ENCODE measurements at regions not wholly inside any gene's neighbourhood (a gene's known extent, or its start where the extent isn't known, plus 50 kb on each side); places are given as distances from the start of the nearest gene placed in this dataset.

GRCh38 chr3:5531039-5531438 is 343.5 kb downstream of the EDEM1 start:
- ChIA-PET CTCF (ENCODE audit: low intra/inter-chr PET ratio) (no interaction called here), POLR2A (interaction anchor here (0.6 kb wide), 1 partner anchor 28 kb away, joined by 3 read pairs; no protein-coding TSS in a partner anchor)
- H3K4me2 ChIP-seq (ENCODE audit: insufficient read depth, low read length): no peak overlapping the region
- TF ChIP-seq, protein P1, sequence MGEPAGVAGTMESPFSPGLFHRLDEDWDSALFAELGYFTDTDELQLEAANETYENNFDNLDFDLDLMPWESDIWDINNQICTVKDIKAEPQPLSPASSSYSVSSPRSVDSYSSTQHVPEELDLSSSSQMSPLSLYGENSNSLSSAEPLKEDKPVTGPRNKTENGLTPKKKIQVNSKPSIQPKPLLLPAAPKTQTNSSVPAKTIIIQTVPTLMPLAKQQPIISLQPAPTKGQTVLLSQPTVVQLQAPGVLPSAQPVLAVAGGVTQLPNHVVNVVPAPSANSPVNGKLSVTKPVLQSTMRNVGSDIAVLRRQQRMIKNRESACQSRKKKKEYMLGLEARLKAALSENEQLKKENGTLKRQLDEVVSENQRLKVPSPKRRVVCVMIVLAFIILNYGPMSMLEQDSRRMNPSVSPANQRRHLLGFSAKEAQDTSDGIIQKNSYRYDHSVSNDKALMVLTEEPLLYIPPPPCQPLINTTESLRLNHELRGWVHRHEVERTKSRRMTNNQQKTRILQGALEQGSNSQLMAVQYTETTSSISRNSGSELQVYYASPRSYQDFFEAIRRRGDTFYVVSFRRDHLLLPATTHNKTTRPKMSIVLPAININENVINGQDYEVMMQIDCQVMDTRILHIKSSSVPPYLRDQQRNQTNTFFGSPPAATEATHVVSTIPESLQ (CRISPR knock-in tag; IDR thresholded peaks at IDR 0.05): no peak
- no peak for TF ChIP-seq PTTG1 (tag; IDR thresholded peaks at IDR 0.05; ENCODE audit: low read depth)
- no peak for TF ChIP-seq BDP1 (IDR thresholded peaks at IDR 0.05; ENCODE audit: insufficient read depth, insufficient read length)
- no peak for TF ChIP-seq TRIM28 (IDR thresholded peaks at IDR 0.05)
- TF ChIP-seq ZNF217 (CRISPR knock-in tag; IDR thresholded peaks at IDR 0.05): no peak
- TF ChIP-seq ZBTB40 (IDR thresholded peaks at IDR 0.05): no peak
- no peak for TF ChIP-seq ZBTB40 (CRISPR knock-in tag; IDR thresholded peaks at IDR 0.05)
- H3K27me3 ChIP-seq (ENCODE audit: control insufficient read depth in 2 of 2, insufficient read depth in 2 of 2, low read length in 2 of 2): no peaks in the 10 kb centered on the region
- no peak for DNase-seq (ENCODE audit: extremely low read depth in 1 of 4, low spot score in 3 of 4)
- ATAC-seq: peak; percentile 69
- no peak overlapping the region for H3K4me3 ChIP-seq
- peaks cover 0 to 4% of the 10 kb centered on the region in 2 experiments; a peak in 1 of 5 replicates for H3K4me1 ChIP-seq (replicated peaks in 1 of 2; ENCODE audit: control insufficient read depth in 2 of 2, insufficient read depth in 2 of 2, low read length in 2 of 2)
- peak overlapping the region; percentile 30; the same call in 1 of the 2 replicates for H2AFZ ChIP-seq (ENCODE audit: low read depth, low read length)
- no peaks in the 10 kb centered on the region for H3K9me3 ChIP-seq (replicated peaks; ENCODE audit: control insufficient read depth, insufficient read depth, low read depth, low read length)
- no peak for FAIRE-seq
- no peak overlapping the region for H3K27ac ChIP-seq (ENCODE audit: extremely low read depth, low read depth, low read length)
- H3K9me1 ChIP-seq (ENCODE audit: control insufficient read depth, insufficient read depth, low read length): no peaks in the 10 kb centered on the region
- 59% methylated on average over 6 of the region's 6 CpGs for WGBS (ENCODE audit: insufficient coverage, low coverage, missing lambda C conversion rate)
- intact Hi-C loops (cut with micrococcal nuclease): no loop called here
- peak overlapping the region in 1 of 2 experiments; percentile 11; a peak in 1 of 4 replicates for H3K9ac ChIP-seq (ENCODE audit: insufficient read depth in 1 of 2, low read depth in 2 of 2, low read length in 2 of 2)
- in situ Hi-C loops (cut with MboI): no loop called here
- H3K79me2 ChIP-seq (ENCODE audit: control insufficient read depth, insufficient read depth, low read length): no peaks in the 10 kb centered on the region
- no peaks in the 10 kb centered on the region for H3K36me3 ChIP-seq (ENCODE audit: control insufficient read depth, insufficient read depth, low read length)
- BruUV-seq (replicated peaks): no TSS peak
- H4K20me1 ChIP-seq (replicated peaks; ENCODE audit: control insufficient read depth, insufficient read depth, low read length): no peaks in the 10 kb centered on the region
